Left cardiac atrium (tissue), 4 donors: ENCODE measurements at regions not wholly inside any gene's neighbourhood (a gene's known extent, or its start where the extent isn't known, plus 50 kb on each side); places are given as distances from the start of the nearest gene placed in this dataset.
"Not testable (repeated sequence)": the region's sequence is repeated elsewhere in the genome, so short reads cannot be mapped to it uniquely, and the experiment has no call there.

Experiments used
- ATAC-seq, 2 donors: fragments of 200-7000 bp; cut with Tn5 transposase; one replicate each; pipeline ENCODE4 v1.9.1; 2020; ENCODE audit warnings: mild to moderate bottlenecking in 2 of 2, moderate library complexity in 2 of 2
- DNase-seq: peaks from one replicate; pipeline ENCODE4 v3.0.0-alpha.2; 2020
- intact Hi-C, 2 donors: fragments of 100-400 bp; cut with DNase I; formaldehyde crosslinking; loops; one replicate each; pipeline versions ENCODE4 v1.14.1 to v1.15.1; 2022 to 2023
- donor health status: DM: no; HTN: yes; CAD: no.
- donor health status: DM: no; HTN: yes; CAD: no; lungs with severe emphysema.
- donor health status: DM: yes; HTN: yes; CAD: no.
- donor health status: Dilated cardiomyopathy.

GRCh38 chr16:88232401-88233258, 150.1 kb upstream of the ZNF469 start:
- DNase-seq (peak; percentile 29), ATAC-seq (peak in 1 of 2 donors; percentile 9)
- intact Hi-C loops, result not testable (repeated sequence)

DNA sequence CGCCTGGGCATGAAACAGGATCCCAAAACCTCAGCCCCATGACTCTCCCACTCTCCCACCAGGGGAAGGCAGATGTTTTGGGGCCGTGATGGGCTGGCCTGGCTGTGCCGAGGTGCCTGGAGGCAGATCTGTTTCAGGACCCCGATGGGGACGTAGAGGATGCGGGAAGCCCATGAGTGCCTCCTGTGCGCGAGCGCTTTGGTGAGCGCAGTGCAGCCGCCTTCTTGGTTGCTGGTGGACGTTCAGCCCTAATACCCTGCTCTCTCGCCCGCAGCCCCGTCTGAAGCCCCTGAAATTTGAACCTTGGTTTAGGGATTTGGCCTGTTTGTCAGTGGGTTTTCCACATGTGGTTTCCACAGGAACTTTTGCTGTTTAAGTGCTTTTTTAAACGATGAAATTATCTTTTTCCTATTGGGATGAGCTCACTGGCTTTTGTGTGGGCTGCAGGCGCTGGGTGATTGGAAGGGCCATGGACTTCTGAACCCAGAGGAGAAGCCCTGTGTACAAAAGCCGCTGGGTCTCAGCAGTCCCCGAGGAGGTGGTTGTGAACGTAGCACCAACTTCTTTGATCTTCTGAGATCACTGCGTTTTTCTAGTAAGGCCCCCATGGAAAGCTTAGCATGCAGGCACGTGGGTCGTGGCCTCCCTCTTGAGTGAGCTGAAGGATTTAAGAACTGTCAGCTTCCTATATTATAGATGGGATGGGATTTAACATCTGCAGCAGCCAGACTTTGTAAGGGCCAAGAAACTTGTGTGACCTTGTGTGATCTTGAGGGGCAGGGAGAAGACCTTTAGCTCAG, 148.9 kb upstream of the ZNF469 start:
- DNase-seq, ATAC-seq, intact Hi-C loops: not testable (repeated sequence)

- intact Hi-C loops, result not testable (repeated sequence)
- DNase-seq, result peak; percentile 69
- peak; percentile 86 to 89 for ATAC-seq
Measured at GRCh38 chr16:88234421-88235271, 148.1 kb upstream of the ZNF469 start.

DNA sequence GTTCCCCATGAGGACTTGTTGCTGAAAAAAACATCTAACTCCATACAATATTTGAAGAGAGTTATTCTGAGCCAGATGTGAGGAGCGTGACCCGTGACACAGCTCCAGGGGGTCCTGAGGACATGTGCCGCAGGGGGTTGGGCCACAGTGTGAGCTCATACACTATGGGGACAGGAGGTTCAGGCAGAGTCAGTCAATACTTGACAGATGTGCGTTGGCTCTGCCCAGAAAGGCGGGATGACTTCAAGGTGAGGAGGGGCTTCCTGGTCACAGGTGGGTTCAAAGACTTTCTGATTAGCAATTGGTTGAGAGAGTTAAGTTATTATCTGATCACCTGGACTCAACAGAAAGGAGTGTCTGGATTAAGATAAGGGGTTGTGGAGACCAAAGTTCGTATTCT, 147.1 kb upstream of the ZNF469 start:
- DNase-seq, intact Hi-C loops, ATAC-seq: not testable (repeated sequence)

- ATAC-seq, intact Hi-C loops, DNase-seq: not testable (repeated sequence)
Measured at GRCh38 chr16:88236229-88236628, 146.5 kb upstream of the ZNF469 start.

DNA sequence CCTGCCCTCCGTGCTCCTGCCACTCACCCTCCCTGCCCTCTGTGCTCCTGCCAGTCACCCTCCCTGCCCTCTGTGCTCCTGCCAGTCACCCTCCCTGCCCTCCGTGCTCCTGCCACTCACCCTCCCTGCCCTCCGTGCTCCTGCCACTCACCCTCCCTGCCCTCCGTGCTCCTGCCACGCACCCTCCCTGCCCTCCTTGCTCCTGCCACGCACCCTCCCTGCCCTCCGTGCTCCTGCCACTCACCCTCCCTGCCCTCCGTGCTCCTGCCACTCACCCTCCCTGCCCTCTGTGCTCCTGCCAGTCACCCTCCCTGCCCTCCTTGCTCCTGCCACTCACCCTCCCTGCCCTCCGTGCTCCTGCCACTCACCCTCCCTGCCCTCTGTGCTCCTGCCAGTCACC, 145.4 kb upstream of the ZNF469 start:
- ATAC-seq, intact Hi-C loops, DNase-seq: not testable (repeated sequence)

DNA sequence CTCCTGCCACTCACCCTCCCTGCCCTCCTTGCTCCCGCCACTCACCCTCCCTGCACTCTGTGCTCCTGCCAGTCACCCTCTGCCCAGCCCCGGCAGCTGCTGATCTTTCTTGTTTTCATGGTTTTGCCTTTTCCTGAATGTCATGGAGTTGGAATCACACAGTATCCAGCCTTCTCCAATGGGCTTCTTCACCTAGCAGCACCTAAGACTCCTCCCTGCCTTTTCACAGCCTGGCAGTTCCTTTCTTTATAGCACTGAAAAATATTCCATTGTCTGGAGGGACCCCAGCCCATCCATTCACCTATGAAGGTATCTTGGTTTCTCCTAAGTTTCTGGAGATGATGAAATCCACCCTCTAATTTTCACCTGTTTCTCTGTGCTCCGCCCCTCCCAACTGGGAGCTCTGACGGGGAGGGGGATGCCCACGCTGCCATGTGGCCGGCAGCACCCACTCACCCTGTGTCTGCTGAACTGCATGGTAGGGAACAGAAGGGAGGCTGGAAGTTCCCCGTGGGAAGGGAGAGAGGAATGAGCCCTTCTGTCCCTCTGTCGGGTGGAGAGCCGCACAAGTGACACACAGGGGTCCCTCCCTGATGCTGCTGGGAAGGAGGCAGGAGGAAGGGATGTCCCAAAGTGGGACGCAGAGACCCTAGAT, 144.9 kb upstream of the ZNF469 start:
- ATAC-seq, DNase-seq, intact Hi-C loops: not testable (repeated sequence)

- intact Hi-C loops, result not testable (repeated sequence)
- ATAC-seq, result peak; percentile 78 to 86
Measured at GRCh38 chr16:88238732-88239274, 144.0 kb upstream of the ZNF469 start.

GRCh38 chr16:88240118-88240517, 142.6 kb upstream of the ZNF469 start:
- intact Hi-C loops, DNase-seq: not testable (repeated sequence)
- peak in 1 of 2 donors; percentile 8 for ATAC-seq

More at GRCh38 chr16:88238732-88239274, 144.0 kb upstream of the ZNF469 start:
- DNase-seq, result peak; percentile 97

- DNase-seq, ATAC-seq, intact Hi-C loops: not testable (repeated sequence)
Measured at GRCh38 chr16:88240776-88241175, 142.0 kb upstream of the ZNF469 start.

- ATAC-seq, intact Hi-C loops, DNase-seq: not testable (repeated sequence)
Measured at GRCh38 chr16:88241404-88242311, 141.1 kb upstream of the ZNF469 start.

DNA sequence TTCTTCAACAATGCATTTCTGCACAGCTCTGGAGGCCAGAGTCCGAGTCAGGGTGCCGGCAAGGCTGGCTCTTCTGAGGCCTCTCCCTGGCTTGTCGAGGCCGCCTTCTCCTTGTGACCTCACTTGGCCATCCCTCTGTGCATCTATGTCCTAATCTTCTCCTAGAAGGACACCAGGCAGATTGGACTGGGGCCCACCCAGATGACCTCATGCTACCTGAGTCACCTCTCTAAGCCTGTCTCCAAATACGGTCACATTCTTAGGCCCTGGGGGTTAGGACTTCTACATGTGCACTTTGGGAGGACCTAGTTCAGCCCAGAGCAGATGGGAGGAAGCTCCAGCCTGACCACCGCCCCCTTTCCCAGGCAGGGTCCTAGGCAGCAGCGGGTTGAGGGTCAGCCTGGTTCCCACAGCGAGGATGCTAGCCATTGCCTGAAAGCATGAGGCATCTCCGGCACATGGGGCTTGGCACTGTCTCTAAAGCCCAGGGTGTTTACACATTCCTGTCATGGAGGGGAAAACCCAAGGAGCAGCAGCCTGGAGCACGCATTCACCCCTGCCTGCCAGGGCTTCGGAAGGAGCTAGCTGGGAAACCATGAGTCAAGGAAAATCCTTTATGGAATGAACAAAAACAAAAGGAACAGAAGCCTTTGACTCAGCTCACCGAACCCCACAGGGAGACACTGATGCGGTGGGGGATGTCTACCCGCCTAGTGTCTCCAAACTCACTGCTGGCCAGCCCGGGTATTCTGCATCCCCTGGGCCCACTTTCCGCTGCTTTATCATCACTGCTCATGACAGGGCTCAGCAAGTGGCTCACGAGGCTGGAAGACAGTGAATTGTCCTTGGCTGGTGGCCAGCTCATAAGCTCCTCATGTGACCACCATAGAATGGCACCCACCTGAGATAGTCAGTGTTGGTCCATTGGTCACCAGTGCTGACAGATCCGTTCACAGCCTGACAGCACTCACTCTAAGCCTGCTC, 140.2 kb upstream of the ZNF469 start:
- intact Hi-C loops, result not testable (repeated sequence)
- peak in 1 of 2 donors; percentile 18 for ATAC-seq
- DNase-seq, result peak; percentile 42

- DNase-seq, intact Hi-C loops, ATAC-seq: not testable (repeated sequence)
Measured at GRCh38 chr16:88243921-88244320, 138.8 kb upstream of the ZNF469 start.

GRCh38 chr16:88245241-88246081, 137.3 kb upstream of the ZNF469 start:
- DNase-seq (peak; percentile 86), ATAC-seq (peak; percentile 84 to 90)
- intact Hi-C loops, result not testable (repeated sequence)
